HEK293 (cell line): ENCODE measurements at regions not wholly inside any gene's neighbourhood (a gene's known extent, or its start where the extent isn't known, plus 50 kb on each side); places are given as distances from the start of the nearest gene placed in this dataset.

Experiments
- BCL6B ChIP-seq: fragments of 450-650 bp; formaldehyde crosslinking; IDR thresholded peaks from 2 replicates; pipeline ENCODE4 v1.5.1; 2017; ENCODE audit warnings: missing biosample characterization, missing genetic modification characterization
- CTCF ChIP-seq: fragments of 450-650 bp; formaldehyde crosslinking; IDR thresholded peaks from 2 replicates; pipeline ENCODE4 v1.5.1; 2016; ENCODE audit warnings: missing biosample characterization, missing genetic modification characterization
- HOXC10 ChIP-seq: sonication (generic); formaldehyde crosslinking; IDR thresholded peaks from 2 replicates; pipeline ENCODE4 v1.8.1; 2023; ENCODE audit warnings: mild to moderate bottlenecking, missing genetic modification reagents
- MYNN ChIP-seq: fragments of 450-650 bp; formaldehyde crosslinking; IDR thresholded peaks from 2 replicates; pipeline ENCODE4 v1.5.1; 2016; ENCODE audit warnings: missing biosample characterization, missing genetic modification characterization, borderline replicate concordance
- ZFP37 ChIP-seq: fragments of 450-650 bp; formaldehyde crosslinking; IDR thresholded peaks from 2 replicates; pipeline ENCODE4 v1.5.1; 2016; ENCODE audit warnings: missing biosample characterization, missing genetic modification characterization
- ZNF140 ChIP-seq: fragments of 450-650 bp; formaldehyde crosslinking; IDR thresholded peaks from 2 replicates; pipeline ENCODE4 v1.5.1; 2016; ENCODE audit warnings: missing biosample characterization, missing genetic modification characterization
- ZNF366 ChIP-seq: fragments of 450-650 bp; formaldehyde crosslinking; conservative IDR thresholded peaks from 2 replicates; pipeline ENCODE4 v1.5.1; 2016; ENCODE audit warnings: missing biosample characterization, missing genetic modification characterization
- ZNF391 ChIP-seq: fragments of 450-650 bp; formaldehyde crosslinking; IDR thresholded peaks from 2 replicates; pipeline ENCODE4 v1.5.1; 2016; ENCODE audit warnings: low read depth, missing biosample characterization, missing genetic modification characterization, borderline replicate concordance
- ZNF777 ChIP-seq: fragments of 450-650 bp; formaldehyde crosslinking; IDR thresholded peaks from 2 replicates; pipeline ENCODE4 v1.5.1; 2017; ENCODE audit warnings: missing biosample characterization, missing genetic modification characterization, borderline replicate concordance
- ZNF791 ChIP-seq: fragments of 450-650 bp; formaldehyde crosslinking; IDR thresholded peaks from 2 replicates; pipeline ENCODE4 v1.5.1; 2016; ENCODE audit warnings: missing biosample characterization, missing genetic modification characterization

GRCh38 chr11:81674211-81674610 lies 1059.5 kb downstream of the FAM181B start:
- TF ChIP-seq CTCF (tag by site-specific recombination) (no peak), ZNF791 (no peak), ZNF391 (tag by site-specific recombination) (no peak), ZNF366 (tag by site-specific recombination) (no peak), ZNF140 (tag by site-specific recombination) (no peak), ZNF777 (tag by site-specific recombination) (no peak), BCL6B (no peak), ZFP37 (no peak), HOXC10 (CRISPR knock-in tag) (no peak), MYNN (tag by site-specific recombination) (no peak)
